GM12892 (cell line): ENCODE measurements at regions not wholly inside any gene's neighbourhood (a gene's known extent, or its start where the extent isn't known, plus 50 kb on each side); places are given as distances from the start of the nearest gene placed in this dataset.

Experiments used
- POLR2A ChIP-seq: IDR thresholded peaks from 2 replicates; pipeline ENCODE4 v1.6.1; 2011; ENCODE audit warnings: low read depth, low read length, control low read depth
- POLR2AphosphoS5 ChIP-seq: IDR thresholded peaks from 2 replicates; pipeline ENCODE4 v1.6.1; 2011; ENCODE audit warnings: low read depth, low read length, control low read depth
- TAF1 ChIP-seq: IDR thresholded peaks from 2 replicates; pipeline ENCODE4 v1.6.1; 2011; ENCODE audit warnings: low read depth, mild to moderate bottlenecking, control low read depth, low read length, borderline replicate concordance

DNA sequence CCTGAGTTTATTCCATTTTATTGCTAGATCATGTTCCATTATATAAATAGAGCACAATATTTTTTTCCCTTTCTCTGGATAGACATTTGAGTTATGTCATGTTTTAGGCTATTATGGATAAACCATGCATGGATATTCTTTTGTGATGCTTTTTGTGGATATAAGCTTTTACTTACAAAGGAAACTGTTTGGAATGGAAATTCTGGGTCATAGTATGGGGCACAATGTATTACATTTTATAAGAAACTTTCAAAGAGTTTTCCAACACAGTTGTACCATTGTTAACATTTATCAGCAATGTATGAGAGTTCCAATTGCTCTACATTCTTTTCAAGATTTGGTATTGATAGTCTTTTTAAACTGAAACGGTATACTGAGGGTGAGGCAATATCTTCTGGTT lies 749.4 kb downstream of the SOCS6 start:
- TF ChIP-seq POLR2A, result no peak
- TF ChIP-seq POLR2AphosphoS5, result no peak
- no peak for TF ChIP-seq TAF1
